ENCODE measurements at regions not wholly inside any gene's neighbourhood (a gene's known extent, or its start where the extent isn't known, plus 50 kb on each side); places are given as distances from the start of the nearest gene placed in this dataset.

- no peak for DNase-seq (ENCODE audit: low read depth)
Measured at GRCh38 chr11:128036556-128037093, 550.7 kb downstream of the ETS1 start.

- DNase-seq (ENCODE audit: low read depth): no peak
Measured at GRCh38 chr11:128036006-128036405, 551.4 kb downstream of the ETS1 start.

GRCh38 chr11:128031538-128032134 lies 555.7 kb downstream of the ETS1 start:
- DNase-seq (ENCODE audit: low read depth): peak; percentile 57

GRCh38 chr11:128029219-128029722 lies 558.1 kb downstream of the ETS1 start:
- no peak for DNase-seq (ENCODE audit: low read depth)

GRCh38 chr11:128026596-128026995 lies 560.8 kb downstream of the ETS1 start:
- no peak for DNase-seq (ENCODE audit: low read depth)

- DNase-seq (ENCODE audit: low read depth): no peak
Measured at GRCh38 chr11:128022761-128023160, 564.6 kb downstream of the ETS1 start.

GRCh38 chr11:128022007-128022368 lies 565.4 kb downstream of the ETS1 start:
- no peak for DNase-seq (ENCODE audit: low read depth)

- DNase-seq (ENCODE audit: low read depth): no peak
Measured at GRCh38 chr11:128021349-128022006, 565.9 kb downstream of the ETS1 start.

- no peak for DNase-seq (ENCODE audit: low read depth)
Measured at GRCh38 chr11:128018692-128019091, 568.7 kb downstream of the ETS1 start.

- DNase-seq (ENCODE audit: low read depth): no peak
Measured at GRCh38 chr11:128005562-128005961, 581.8 kb downstream of the ETS1 start.

GRCh38 chr11:127998421-127998820 lies 588.9 kb downstream of the ETS1 start:
- no peak for DNase-seq (ENCODE audit: low read depth)

- DNase-seq (ENCODE audit: low read depth): no peak
Measured at GRCh38 chr11:127997594-127997993, 589.8 kb downstream of the ETS1 start.

- no peak for DNase-seq (ENCODE audit: low read depth)
Measured at GRCh38 chr11:127996825-127997224, 590.5 kb downstream of the ETS1 start.

- DNase-seq (ENCODE audit: low read depth): no peak
Measured at GRCh38 chr11:127995921-127996320, 591.4 kb downstream of the ETS1 start.

GRCh38 chr11:127994736-127995135 lies 592.6 kb downstream of the ETS1 start:
- DNase-seq (ENCODE audit: low read depth): no peak

GRCh38 chr11:127993788-127994187 lies 593.6 kb downstream of the ETS1 start:
- DNase-seq (ENCODE audit: low read depth): no peak

GRCh38 chr11:127993281-127993680 lies 594.1 kb downstream of the ETS1 start:
- no peak for DNase-seq (ENCODE audit: low read depth)

- DNase-seq (ENCODE audit: low read depth): no peak
Measured at GRCh38 chr11:127986073-127986472, 601.3 kb downstream of the ETS1 start.

- DNase-seq (ENCODE audit: low read depth): no peak
Measured at GRCh38 chr11:127972816-127973215, 614.5 kb downstream of the ETS1 start.

GRCh38 chr11:127971448-127971847 lies 615.9 kb downstream of the ETS1 start:
- no peak for DNase-seq (ENCODE audit: low read depth)

GRCh38 chr11:127966821-127967220 lies 620.5 kb downstream of the ETS1 start:
- DNase-seq (ENCODE audit: low read depth): no peak

GRCh38 chr11:127965939-127966668 lies 621.3 kb downstream of the ETS1 start:
- no peak for DNase-seq (ENCODE audit: low read depth)

GRCh38 chr11:127962416-127962815 lies 624.9 kb downstream of the ETS1 start:
- DNase-seq (ENCODE audit: low read depth): no peak

Measured in stimulated activated CD4-positive, alpha-beta T cell treated with anti-CD3 and anti-CD28 coated beads, Interleukin-2, amount 100 ng/mL, for 4 hours (primary cell).